Spinal cord (tissue), 9 donors: ENCODE measurements at regions not wholly inside any gene's neighbourhood (a gene's known extent, or its start where the extent isn't known, plus 50 kb on each side); places are given as distances from the start of the nearest gene placed in this dataset.
"Not testable (repeated sequence)": the region's sequence is repeated elsewhere in the genome, so short reads cannot be mapped to it uniquely, and the experiment has no call there.

Experiments used
- DNase-seq, 6 donors: peaks; one replicate each; pipeline versions ENCODE4 v3.0.0 to v3.0.0-alpha.2; 2013 to 2015; ENCODE audit warnings: low spot score in 6 of 6, low read depth in 4 of 6
- H3K27ac ChIP-seq: one replicate; pipeline ENCODE4 v1.5.1; 2013; ENCODE audit warnings: low read depth, low read length, control low read depth
- H3K27me3 ChIP-seq: one replicate; pipeline ENCODE4 v1.6.1; 2013; ENCODE audit warnings: low read length; ENCODE audit not compliant: control insufficient read depth, insufficient read depth
- H3K36me3 ChIP-seq: one replicate; pipeline ENCODE4 v1.6.1; 2013; ENCODE audit warnings: low read length; ENCODE audit not compliant: control insufficient read depth, insufficient read depth
- H3K4me1 ChIP-seq: one replicate; pipeline ENCODE4 v1.6.1; 2013; ENCODE audit warnings: low read length; ENCODE audit not compliant: control insufficient read depth, insufficient read depth
- H3K4me3 ChIP-seq: one replicate; pipeline ENCODE4 v1.5.1; 2013; ENCODE audit warnings: low read depth, low read length, control low read depth
- H3K9me3 ChIP-seq: one replicate; pipeline ENCODE4 v1.6.1; 2013; ENCODE audit warnings: low read length; ENCODE audit not compliant: control insufficient read depth, insufficient read depth
- WGBS: methylation state at CpG from one replicate; pipeline ENCODE4 v1.1.5; 2013; ENCODE audit warnings: missing lambda C conversion rate; ENCODE audit not compliant: insufficient coverage; 5-methylcytosine and 5-hydroxymethylcytosine counted together
- donor health status: healthy.

DNA sequence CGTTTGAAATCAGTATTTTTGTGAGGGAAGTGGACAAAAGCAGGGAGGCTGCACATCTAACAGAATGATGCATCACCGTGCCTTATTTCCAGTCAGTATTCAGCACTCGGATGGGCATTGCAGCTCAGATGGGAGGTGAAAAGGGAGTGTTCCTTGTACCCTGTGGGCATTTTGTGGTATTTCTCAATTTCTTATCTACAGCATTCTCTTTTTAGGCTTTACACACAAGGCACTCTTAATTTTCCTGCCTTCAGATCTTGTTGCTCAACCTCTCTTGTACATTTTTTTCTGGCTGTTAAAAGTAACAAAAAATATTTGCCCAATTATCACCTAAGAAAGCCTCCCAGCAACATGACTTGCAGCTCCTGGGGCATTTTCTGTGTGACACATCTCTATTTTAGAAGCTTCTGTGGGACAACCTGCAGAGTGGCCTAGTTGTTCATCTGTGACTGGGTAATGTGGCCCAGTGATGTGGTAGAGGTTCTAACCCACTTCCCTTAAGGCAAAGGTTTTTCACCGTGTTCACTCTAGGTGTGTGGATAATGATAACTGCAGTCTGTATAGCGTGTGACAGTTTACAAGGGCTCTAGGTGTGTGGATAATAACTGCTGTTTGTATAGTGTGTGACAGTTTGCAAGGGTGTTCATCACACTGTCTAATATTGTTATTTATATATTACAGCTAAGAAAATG, 257.2 kb downstream of the PTGER3 start:
- no peaks in the 10 kb centered on the region for H3K4me1 ChIP-seq
- DNase-seq = no peak
- H3K27me3 ChIP-seq = no peaks in the 10 kb centered on the region
- no peaks in the 10 kb centered on the region for H3K9me3 ChIP-seq
- WGBS = 100% methylated on average over 1 of the region's 5 CpGs
- no peak overlapping the region for H3K4me3 ChIP-seq
- H3K36me3 ChIP-seq = no peaks in the 10 kb centered on the region
- H3K27ac ChIP-seq = no peak overlapping the region

DNA sequence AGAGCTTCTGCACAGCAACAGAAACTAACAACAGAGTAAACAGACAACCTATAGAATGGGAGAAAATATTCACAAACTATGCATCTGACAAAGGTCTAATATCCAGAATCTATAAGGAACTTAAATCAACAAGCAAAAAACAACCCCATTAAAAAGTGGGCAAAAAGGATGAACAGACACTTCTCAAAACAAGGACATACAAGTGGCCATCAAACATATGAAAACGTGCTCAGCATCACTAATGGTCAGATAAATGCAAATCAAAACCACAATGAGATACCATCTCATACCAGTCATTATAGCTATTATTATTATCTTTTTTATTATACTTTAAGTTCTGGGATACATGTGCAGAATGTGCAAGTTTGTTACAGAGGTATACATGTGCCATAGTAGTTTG, 252.6 kb downstream of the PTGER3 start:
- no CpG with 5 or more reads among the region's 1 CpG for WGBS

DNA sequence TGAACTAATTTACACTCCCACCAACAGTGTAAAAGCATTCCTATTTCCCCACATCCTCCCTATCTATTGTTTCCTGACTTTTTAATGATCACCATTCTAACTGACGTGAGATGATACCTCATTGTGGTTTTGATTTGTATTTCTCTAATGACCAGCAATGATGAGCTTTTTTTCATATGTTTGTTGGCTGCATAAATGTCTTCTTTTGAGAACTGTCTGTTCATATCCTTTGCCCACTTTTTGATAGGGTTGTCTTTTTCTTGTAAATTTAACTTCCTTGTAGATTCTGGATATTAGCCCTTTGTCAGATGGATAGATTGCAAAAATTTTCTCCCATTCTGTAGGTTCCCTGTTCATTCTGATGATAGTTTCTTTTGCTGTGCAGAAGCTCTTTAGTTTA, 251.3 kb downstream of the PTGER3 start:
- H3K27me3 ChIP-seq, H3K36me3 ChIP-seq, H3K4me1 ChIP-seq, H3K4me3 ChIP-seq, DNase-seq, H3K27ac ChIP-seq, H3K9me3 ChIP-seq: not testable (repeated sequence)
- WGBS = no CpG with 5 or more reads among the region's 1 CpG

More for the DNA sequence above, 252.6 kb downstream of the PTGER3 start:
- H3K27me3 ChIP-seq, DNase-seq, H3K4me3 ChIP-seq, H3K27ac ChIP-seq, H3K4me1 ChIP-seq, H3K9me3 ChIP-seq, H3K36me3 ChIP-seq: not testable (repeated sequence)

DNA sequence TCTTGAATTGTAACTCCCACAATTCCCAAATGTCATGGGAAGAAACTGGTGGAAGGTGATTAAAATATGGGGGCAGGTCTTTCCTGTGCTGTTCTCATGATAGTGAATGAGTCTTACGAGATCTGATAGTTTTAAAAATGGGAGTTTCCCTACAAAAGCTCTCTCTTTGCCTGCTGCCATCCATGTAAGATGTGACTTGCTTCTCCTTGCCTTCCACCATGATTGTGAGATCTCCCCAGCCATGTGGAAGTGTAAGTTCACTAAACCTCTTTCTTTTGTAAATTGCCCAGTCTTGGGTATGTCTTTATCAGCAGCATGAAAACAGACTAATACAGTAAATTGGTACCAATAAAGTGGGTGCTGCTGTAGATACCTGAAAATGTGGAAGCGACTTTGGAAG, 245.0 kb downstream of the PTGER3 start:
- WGBS = 85% methylated on average over 1 of the region's 2 CpGs
- H3K9me3 ChIP-seq, H3K36me3 ChIP-seq, H3K4me1 ChIP-seq, H3K27me3 ChIP-seq, H3K4me3 ChIP-seq, H3K27ac ChIP-seq, DNase-seq: not testable (repeated sequence)

DNA sequence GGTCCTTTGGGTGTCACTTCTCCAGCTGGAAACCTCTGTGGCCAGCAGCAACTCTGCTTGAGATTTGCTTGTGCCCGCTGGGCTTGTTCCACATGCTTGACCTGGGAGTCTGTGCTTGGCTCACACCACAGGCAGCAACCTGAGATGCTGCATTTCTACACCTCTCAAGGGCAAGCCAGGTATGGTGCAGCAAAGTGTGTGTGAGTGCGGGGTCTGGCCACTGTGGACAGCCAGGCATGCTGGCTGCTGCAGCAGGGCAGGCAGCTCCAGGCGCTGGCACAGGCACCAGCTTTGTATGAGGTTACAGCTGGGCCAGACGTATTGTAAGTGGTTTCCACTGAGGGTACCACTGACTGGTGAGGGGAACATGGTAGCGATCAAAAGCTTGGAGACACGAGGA, 242.0 kb downstream of the PTGER3 start:
- DNase-seq = no peak
- Histone ChIP-seq H3K4me3 (no peak overlapping the region), H3K4me1 (peaks cover 2% of the 10 kb centered on the region), H3K9me3 (no peaks in the 10 kb centered on the region), H3K27ac (no peak overlapping the region), H3K36me3 (no peaks in the 10 kb centered on the region), H3K27me3 (no peaks in the 10 kb centered on the region)
- WGBS = 88% methylated on average over 6 of the region's 6 CpGs

DNA sequence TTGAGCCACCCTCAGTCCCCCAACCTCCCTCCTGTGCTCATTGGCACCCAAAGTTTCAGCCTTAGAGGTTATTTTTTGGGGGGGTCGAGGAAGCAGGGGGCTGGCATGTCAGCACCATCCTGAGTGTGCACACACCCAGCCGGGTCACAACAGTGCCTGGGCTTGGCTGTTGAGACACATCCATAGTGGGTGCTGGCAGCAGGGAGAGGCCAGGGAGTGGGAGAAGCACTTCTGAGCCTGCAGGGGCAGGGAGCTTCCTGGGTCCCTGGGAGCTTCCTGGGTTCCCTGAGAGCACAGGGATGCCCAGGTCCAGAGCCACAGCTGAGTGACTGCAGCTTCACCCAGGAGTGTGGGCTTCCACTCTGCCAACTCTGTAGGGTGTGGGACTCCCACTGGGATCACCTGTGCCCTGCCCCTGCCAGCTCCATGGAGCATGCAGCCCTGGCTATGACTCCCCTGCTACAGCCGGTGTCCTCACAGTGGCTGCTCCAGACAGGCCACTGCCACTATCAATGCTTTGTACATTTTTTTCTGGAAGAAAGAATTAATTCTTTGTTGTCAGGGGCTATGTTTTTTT, 240.4 kb downstream of the PTGER3 start:
- no peak for DNase-seq

DNA sequence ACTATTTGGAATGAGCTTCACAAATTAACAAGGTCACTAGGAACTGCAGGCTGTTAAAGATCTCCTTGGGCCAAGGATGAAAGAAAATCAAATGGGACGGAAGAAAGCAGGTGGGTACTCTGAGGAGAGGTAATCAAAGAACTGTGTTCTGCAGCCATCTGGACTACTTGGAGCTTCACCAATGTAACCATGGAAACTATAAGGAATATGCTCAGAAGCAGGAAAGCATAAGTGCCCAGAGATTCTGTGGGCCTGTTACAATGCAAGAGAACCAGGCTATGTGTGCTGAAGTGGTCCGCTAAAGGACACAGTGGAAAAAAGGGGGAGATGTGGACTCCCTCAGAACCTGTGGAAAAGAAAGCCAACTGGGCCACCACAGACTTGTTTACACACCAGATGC, 238.5 kb downstream of the PTGER3 start:
- DNase-seq = peak in 4 of 6 donors; percentile 29 to 94 (median 67)
- H3K27ac ChIP-seq = no peak overlapping the region
- WGBS = 67% methylated on average over 1 of the region's 2 CpGs
- peaks cover 2% of the 10 kb centered on the region for H3K4me1 ChIP-seq
- no peaks in the 10 kb centered on the region for H3K36me3 ChIP-seq
- no peak overlapping the region for H3K4me3 ChIP-seq
- H3K9me3 ChIP-seq = no peaks in the 10 kb centered on the region
- no peaks in the 10 kb centered on the region for H3K27me3 ChIP-seq

More for the DNA sequence above, 240.4 kb downstream of the PTGER3 start:
- no peak overlapping the region for H3K4me3 ChIP-seq
- H3K36me3 ChIP-seq = no peaks in the 10 kb centered on the region
- H3K27me3 ChIP-seq = no peaks in the 10 kb centered on the region
- H3K27ac ChIP-seq = no peak overlapping the region
- H3K4me1 ChIP-seq = peaks cover 2% of the 10 kb centered on the region
- WGBS = 77% methylated on average over 2 of the region's 3 CpGs
- H3K9me3 ChIP-seq = no peaks in the 10 kb centered on the region

DNA sequence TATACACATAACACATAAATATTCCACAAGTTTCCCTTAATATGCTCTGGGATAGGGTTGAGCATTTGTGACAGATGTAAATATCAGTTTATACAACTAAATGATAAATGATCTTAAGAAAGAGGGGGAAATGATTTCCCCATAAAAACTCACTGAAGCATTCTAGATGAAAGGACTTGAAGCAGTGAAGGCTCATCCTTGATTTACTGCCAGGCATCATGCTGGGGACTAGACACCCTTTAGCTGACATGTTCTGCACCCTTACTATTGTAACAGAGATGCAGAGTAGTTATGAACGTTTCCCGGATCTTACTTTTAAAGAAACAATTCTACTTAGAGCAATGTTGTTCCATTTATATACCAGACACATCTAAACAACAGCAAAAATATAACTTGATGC, 235.8 kb downstream of the PTGER3 start:
- DNase-seq = no peak
- WGBS = no CpG with 5 or more reads among the region's 2 CpGs
- Histone ChIP-seq H3K36me3 (no peaks in the 10 kb centered on the region), H3K27ac (no peak overlapping the region), H3K9me3 (no peaks in the 10 kb centered on the region), H3K27me3 (no peaks in the 10 kb centered on the region), H3K4me3 (no peak overlapping the region), H3K4me1 (peaks cover 2% of the 10 kb centered on the region)

DNA sequence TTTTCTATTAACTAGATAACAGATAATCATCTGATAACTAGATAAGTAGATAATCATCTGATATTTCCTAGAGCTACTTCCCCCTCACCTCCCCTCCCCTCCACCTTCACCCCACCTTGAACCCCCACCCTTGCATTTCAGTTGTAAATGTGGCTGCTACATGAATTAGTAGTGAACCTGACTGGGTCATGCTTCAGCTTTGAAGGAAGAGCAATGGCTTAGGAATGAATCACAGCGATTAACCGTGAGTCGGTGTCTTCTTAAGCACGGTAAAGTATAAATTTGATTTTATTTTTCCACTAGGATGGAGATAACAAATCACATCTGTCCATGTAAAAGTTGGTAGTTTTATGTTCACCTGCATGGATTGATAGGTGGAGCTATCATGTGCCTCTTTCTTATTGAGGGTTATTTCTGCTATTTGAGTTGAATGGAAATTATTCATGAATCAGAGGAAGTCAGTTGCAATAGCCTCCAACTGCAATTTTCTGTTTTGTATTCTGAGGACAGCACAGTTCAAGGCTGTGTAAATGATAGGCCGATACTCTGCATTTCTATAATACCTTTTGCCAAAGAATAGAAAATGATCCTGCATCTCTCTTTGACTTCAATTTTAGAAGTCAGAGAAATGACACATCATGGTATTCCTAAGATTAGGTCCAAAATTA, 235.0 kb downstream of the PTGER3 start:
- DNase-seq = peak in 1 of 6 donors; percentile 43
- no peaks in the 10 kb centered on the region for H3K9me3 ChIP-seq
- WGBS = no CpG with 5 or more reads among the region's 5 CpGs

DNA sequence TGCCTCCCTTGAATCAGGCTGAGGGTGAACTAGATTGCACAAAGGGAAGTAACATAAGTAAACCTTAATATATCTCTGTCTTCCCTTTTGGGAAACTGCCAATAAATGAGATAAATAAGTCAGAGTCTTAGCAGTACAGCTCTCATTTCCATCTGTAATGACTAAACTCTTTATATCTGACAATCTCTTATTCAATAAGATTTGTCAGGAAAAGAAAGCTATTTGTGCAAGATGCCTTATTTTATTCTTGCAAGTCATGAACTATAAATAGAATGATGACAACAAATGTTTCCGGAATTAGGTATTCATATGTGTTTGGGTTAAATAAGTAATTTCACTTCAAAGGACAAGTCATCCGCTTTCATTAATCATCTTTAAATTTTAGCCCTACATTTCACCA, 229.2 kb downstream of the PTGER3 start:
- WGBS = no CpG with 5 or more reads among the region's 2 CpGs
- peak in 1 of 6 donors; percentile 35 for DNase-seq
- Histone ChIP-seq H3K9me3 (no peaks in the 10 kb centered on the region), H3K36me3 (no peaks in the 10 kb centered on the region), H3K27ac (no peak overlapping the region), H3K27me3 (no peaks in the 10 kb centered on the region), H3K4me1 (no peaks in the 10 kb centered on the region), H3K4me3 (no peak overlapping the region)

More for the DNA sequence above, 235.0 kb downstream of the PTGER3 start:
- Histone ChIP-seq H3K36me3 (no peaks in the 10 kb centered on the region), H3K27me3 (no peaks in the 10 kb centered on the region), H3K4me1 (no peaks in the 10 kb centered on the region), H3K4me3 (no peak overlapping the region), H3K27ac (no peak overlapping the region)
